ENCODE measurements at regions not wholly inside any gene's neighbourhood (a gene's known extent, or its start where the extent isn't known, plus 50 kb on each side); places are given as distances from the start of the nearest gene placed in this dataset.
A peak's percentile ranks its signal among the peaks of the same experiment; 100 is the strongest.

DNA sequence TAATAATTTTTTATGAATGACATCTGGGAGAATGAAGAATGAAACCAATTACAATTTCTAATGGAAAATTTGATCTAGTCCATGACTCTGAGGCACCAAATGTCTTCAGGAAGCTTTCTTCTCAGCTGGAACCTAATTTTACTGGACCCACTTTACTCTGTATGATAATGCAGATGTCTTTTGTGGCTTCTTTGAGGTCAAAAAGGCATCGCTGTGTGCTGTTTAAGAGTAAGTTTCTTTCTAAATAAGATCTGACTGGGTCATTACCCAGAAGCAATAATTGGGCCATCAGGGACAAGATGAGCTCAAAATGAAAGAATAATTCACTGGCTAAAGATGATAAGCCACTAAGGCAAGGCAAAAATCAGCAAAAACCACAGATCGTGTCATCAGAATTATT is 633.4 kb downstream of the PSAT1 start:
- Histone ChIP-seq H3K36me3 (ENCODE audit: insufficient read depth, low read length, poor library complexity, severe bottlenecking) (no peaks in the 10 kb centered on the region), H3K27ac (ENCODE audit: low read depth, low read length, poor library complexity, severe bottlenecking) (no peak overlapping the region), H3K9me3 (ENCODE audit: low read depth, low read length, poor library complexity, severe bottlenecking) (no peaks in the 10 kb centered on the region), H3K27me3 (replicated peaks; ENCODE audit: insufficient read depth, low read depth, low read length, poor library complexity) (no peaks in the 10 kb centered on the region), H3K4me1 (ENCODE audit: insufficient read depth, low read length, poor library complexity, severe bottlenecking) (no peaks in the 10 kb centered on the region), H3K4me3 (ENCODE audit: low read depth, low read length, poor library complexity, severe bottlenecking) (no peak overlapping the region)
- intact Hi-C loops (cut with micrococcal nuclease; ENCODE audit: unreplicated experiment): no loop called here
- TF ChIP-seq CTCF (conservative IDR thresholded peaks at IDR 0.05; ENCODE audit: low read depth, low read length): no peak
- no peak for TF ChIP-seq EZH2 (IDR thresholded peaks at IDR 0.05; ENCODE audit: borderline replicate concordance, low read depth, low read length, poor library complexity, severe bottlenecking)
- DNase-seq (ENCODE audit: low spot score): no peak
- CTCF ChIA-PET: no interaction called here
- POLR2A ChIA-PET (ENCODE audit: low non-redundant PET): no interaction called here
- BruUV-seq (replicated peaks): no TSS peak

DNA sequence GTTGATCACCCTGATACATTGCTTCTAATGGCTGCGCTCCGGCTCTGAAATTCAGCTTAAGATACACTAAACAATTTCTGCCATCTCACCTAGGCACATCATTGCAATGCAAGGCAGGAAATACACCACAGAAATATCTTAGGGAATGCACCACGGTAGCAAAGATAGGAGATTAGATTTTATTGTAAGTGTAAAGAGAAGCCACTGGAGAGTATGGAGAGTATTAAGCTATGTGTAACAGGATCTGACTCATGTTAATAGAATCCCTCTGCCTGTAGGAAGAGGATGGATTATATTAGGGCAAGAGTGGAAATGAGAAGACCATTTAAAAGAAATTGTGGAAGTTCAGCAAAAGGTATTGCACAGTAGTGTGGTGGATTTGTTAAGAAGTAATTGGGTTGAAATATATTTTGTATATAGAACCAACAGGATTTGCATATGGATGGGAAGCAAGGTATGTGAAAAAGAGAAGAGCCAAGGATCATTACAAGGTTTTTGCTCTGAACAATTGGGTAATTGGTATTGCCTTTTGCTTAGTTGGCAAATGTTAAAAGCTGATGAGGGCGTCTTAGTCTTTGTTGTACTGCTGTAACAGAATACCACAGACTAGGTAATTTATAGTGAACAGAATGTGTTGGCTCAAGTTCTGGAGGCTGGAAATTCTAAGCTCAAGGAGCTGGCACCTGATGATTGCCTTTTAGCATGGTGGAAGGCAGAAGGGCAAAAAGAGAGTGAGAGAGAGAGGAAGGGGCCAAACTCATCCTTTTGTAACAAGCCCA is 636.1 kb downstream of the PSAT1 start:
- no peak for TF ChIP-seq EZH2 (IDR thresholded peaks at IDR 0.05; ENCODE audit: borderline replicate concordance, low read depth, low read length, poor library complexity, severe bottlenecking)
- TF ChIP-seq CTCF (conservative IDR thresholded peaks at IDR 0.05; ENCODE audit: low read depth, low read length): no peak
- Histone ChIP-seq H3K36me3 (ENCODE audit: insufficient read depth, low read length, poor library complexity, severe bottlenecking) (no peaks in the 10 kb centered on the region), H3K9me3 (ENCODE audit: low read depth, low read length, poor library complexity, severe bottlenecking) (no peaks in the 10 kb centered on the region), H3K27ac (ENCODE audit: low read depth, low read length, poor library complexity, severe bottlenecking) (no peak overlapping the region), H3K27me3 (replicated peaks; ENCODE audit: insufficient read depth, low read depth, low read length, poor library complexity) (no peaks in the 10 kb centered on the region), H3K4me3 (ENCODE audit: low read depth, low read length, poor library complexity, severe bottlenecking) (no peak overlapping the region), H3K4me1 (ENCODE audit: insufficient read depth, low read length, poor library complexity, severe bottlenecking) (no peaks in the 10 kb centered on the region)
- DNase-seq (ENCODE audit: low spot score): peak; percentile 48
- ChIA-PET CTCF (no interaction called here), POLR2A (ENCODE audit: low non-redundant PET) (no interaction called here)
- intact Hi-C loops (cut with micrococcal nuclease; ENCODE audit: unreplicated experiment): no loop called here
- BruUV-seq (replicated peaks): no TSS peak

DNA sequence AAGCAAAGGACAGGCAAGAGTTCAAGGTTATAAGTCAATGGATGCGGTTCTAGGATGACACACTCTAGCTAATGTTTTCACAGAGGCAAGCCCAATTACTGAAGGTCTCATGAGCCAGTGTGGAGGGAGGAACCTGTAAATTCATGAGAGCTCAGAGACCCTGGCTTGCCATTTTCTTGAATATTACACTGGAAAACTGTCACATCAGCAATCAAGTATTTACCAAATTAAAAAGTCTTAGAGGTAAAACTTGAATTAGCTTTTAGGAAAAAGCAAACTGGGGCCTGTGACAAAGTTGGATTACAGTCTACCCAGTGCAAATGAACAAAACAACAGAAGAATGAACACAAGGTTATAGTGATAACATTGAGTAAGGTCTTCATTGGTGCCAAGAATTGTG is 636.9 kb upstream of the TLE4 start:
- Histone ChIP-seq H3K27me3 (replicated peaks; ENCODE audit: insufficient read depth, low read depth, low read length, poor library complexity) (no peaks in the 10 kb centered on the region), H3K9me3 (ENCODE audit: low read depth, low read length, poor library complexity, severe bottlenecking) (no peaks in the 10 kb centered on the region), H3K27ac (ENCODE audit: low read depth, low read length, poor library complexity, severe bottlenecking) (no peak overlapping the region), H3K4me3 (ENCODE audit: low read depth, low read length, poor library complexity, severe bottlenecking) (no peak overlapping the region), H3K4me1 (ENCODE audit: insufficient read depth, low read length, poor library complexity, severe bottlenecking) (no peaks in the 10 kb centered on the region), H3K36me3 (ENCODE audit: insufficient read depth, low read length, poor library complexity, severe bottlenecking) (no peaks in the 10 kb centered on the region)
- POLR2A ChIA-PET (ENCODE audit: low non-redundant PET): no interaction called here
- TF ChIP-seq EZH2 (IDR thresholded peaks at IDR 0.05; ENCODE audit: borderline replicate concordance, low read depth, low read length, poor library complexity, severe bottlenecking) (no peak), CTCF (conservative IDR thresholded peaks at IDR 0.05; ENCODE audit: low read depth, low read length) (no peak)
- CTCF ChIA-PET: no interaction called here
- DNase-seq (ENCODE audit: low spot score): no peak
- BruUV-seq (replicated peaks): no TSS peak
- intact Hi-C loops (cut with micrococcal nuclease; ENCODE audit: unreplicated experiment): no loop called here

Measured in A673 (cell line).